K562 (cell line): ENCODE measurements at regions not wholly inside any gene's neighbourhood (a gene's known extent, or its start where the extent isn't known, plus 50 kb on each side); places are given as distances from the start of the nearest gene placed in this dataset.

ENCODE experiments used
- ATAC-seq: fragments of 200-7000 bp; cut with Tn5 transposase; 3 replicates; pipeline ENCODE4 v1.9.1; 2020; ENCODE audit warnings: moderate library complexity
- BruUV-seq: library from RNA; stranded (reverse); fragments of 400-500 nt; replicated peaks from 2 replicates; lab custom pipeline; 2021; lab: Mats Ljungman, UMichigan
- CTCF ChIA-PET: fragments of 300-600 bp; formaldehyde crosslinking; extraction: SDS; loops from one replicate; lab custom pipeline; 2021; ENCODE audit warnings: low intra/inter-chr PET ratio; lab: Yijun Ruan, JAX
- POLR2A ChIA-PET: fragments of 300-600, 350-650 bp; sonication (Branson Sonifier 250); formaldehyde crosslinking; extraction: SDS; loops from one replicate; lab custom pipeline; 2021; ENCODE audit warnings: antibody characterized with exemption, inconsistent platforms; lab: Yijun Ruan, JAX
- DNase-seq, 4 experiments: peaks; one replicate each; pipeline versions ENCODE4 v3.0.0 to v3.0.0-alpha.2; 2011 to 2018; ENCODE audit warnings: low spot score in 3 of 4, mixed read lengths in 3 of 4; ENCODE audit errors: extremely low read depth in 1 of 4
- FAIRE-seq: peaks from 2 replicates; lab custom pipeline; 2011; peaks lifted over from hg19 to GRCh38; lab: Jason Lieb, UNC
- H2AFZ ChIP-seq: 2 replicates; pipeline ENCODE4 v1.6.0; 2011; ENCODE audit warnings: low read depth, low read length, control low read depth, inconsistent platforms
- H3K27ac ChIP-seq: fragments of 200-600 bp; 3 replicates; pipeline ENCODE4 v1.8.0; 2011; ENCODE audit warnings: low read depth, mild to moderate bottlenecking, control low read depth, inconsistent platforms, low read length, moderate library complexity, mixed read lengths; ENCODE audit errors: extremely low read depth
- H3K27me3 ChIP-seq, 2 experiments: fragments of 300-600 bp in 1 of 2; 2 replicates in 1 of 2; 3 replicates in 1 of 2; pipeline versions ENCODE4 v1.6.0 to v1.8.0; 2011; ENCODE audit warnings: inconsistent platforms in 2 of 2, low read length in 2 of 2, mild to moderate bottlenecking in 1 of 2, mixed read lengths in 1 of 2, moderate library complexity in 1 of 2; ENCODE audit not compliant: control insufficient read depth in 2 of 2, insufficient read depth in 2 of 2
- H3K36me3 ChIP-seq: fragments of 300-600 bp; 3 replicates; pipeline ENCODE4 v1.8.0; 2011; ENCODE audit warnings: mild to moderate bottlenecking, low read length, inconsistent platforms; ENCODE audit not compliant: control insufficient read depth, insufficient read depth
- H3K4me1 ChIP-seq, 2 experiments: fragments of 200-600 bp in 1 of 2; replicated peaks in 1 of 2; 2 replicates in 1 of 2; 3 replicates in 1 of 2; pipeline versions ENCODE4 v1.5.1 to v1.8.0; 2011; ENCODE audit warnings: inconsistent platforms in 2 of 2, low read length in 2 of 2, mild to moderate bottlenecking in 1 of 2, mixed read lengths in 1 of 2, moderate library complexity in 1 of 2; ENCODE audit not compliant: control insufficient read depth in 2 of 2, insufficient read depth in 2 of 2
- H3K4me2 ChIP-seq: 2 replicates; pipeline ENCODE4 v1.6.1; 2011; ENCODE audit warnings: low read length, control low read depth, inconsistent platforms, mixed read lengths; ENCODE audit not compliant: insufficient read depth
- H3K4me3 ChIP-seq: fragments of 200-600 bp; sonication (generic), shearing (Covaris generic); 2 replicates; pipeline ENCODE4 v1.5.1; 2016; ENCODE audit warnings: control low read depth, inconsistent platforms
- H3K79me2 ChIP-seq: fragments of 200-600 bp; 3 replicates; pipeline ENCODE4 v1.8.0; 2011; ENCODE audit warnings: low read length, inconsistent platforms; ENCODE audit not compliant: control insufficient read depth, insufficient read depth
- H3K9ac ChIP-seq, 2 experiments: 2 replicates each; pipeline versions ENCODE4 v1.6.0 to v1.6.1; 2011; ENCODE audit warnings: low read depth in 2 of 2, low read length in 2 of 2, control low read depth in 1 of 2, inconsistent platforms in 1 of 2, mild to moderate bottlenecking in 1 of 2, mixed read lengths in 1 of 2; ENCODE audit not compliant: insufficient read depth in 1 of 2
- H3K9me1 ChIP-seq: one replicate; pipeline ENCODE4 v1.6.0; 2011; ENCODE audit warnings: inconsistent platforms, mild to moderate bottlenecking, low read length, moderate library complexity; ENCODE audit not compliant: control insufficient read depth, insufficient read depth
- H3K9me3 ChIP-seq: replicated peaks from 2 replicates; pipeline ENCODE4 v1.5.1; 2011; ENCODE audit warnings: low read depth, low read length, inconsistent platforms; ENCODE audit not compliant: control insufficient read depth, insufficient read depth
- H4K20me1 ChIP-seq: replicated peaks from 2 replicates; pipeline ENCODE4 v1.6.1; 2011; ENCODE audit warnings: low read length, inconsistent platforms, mixed read lengths; ENCODE audit not compliant: control insufficient read depth, insufficient read depth
- ARNT ChIP-seq, 2 experiments: fragments of 450-650 bp; IDR thresholded peaks; 2 replicates each; pipeline ENCODE4 v1.6.1; 2016; ENCODE audit warnings: mild to moderate bottlenecking in 1 of 2
- ELF4 ChIP-seq: fragments of 450-650 bp; formaldehyde crosslinking; IDR thresholded peaks from 2 replicates; pipeline ENCODE4 v1.4.0; 2022; ENCODE audit warnings: missing genetic modification characterization
- L3MBTL2 ChIP-seq: fragments of 450-650 bp; IDR thresholded peaks from 2 replicates; pipeline ENCODE4 v1.6.1; 2016; ENCODE audit warnings: mild to moderate bottlenecking, moderate library complexity
- PHF20 ChIP-seq: fragments of 450-650 bp; IDR thresholded peaks from 2 replicates; pipeline ENCODE4 v1.6.1; 2018; ENCODE audit not compliant: partially characterized antibody
- RBBP5 ChIP-seq: fragments of 200-600 bp; sonication (generic); IDR thresholded peaks from 2 replicates; pipeline ENCODE4 v1.6.1; 2012; ENCODE audit warnings: borderline replicate concordance, mild to moderate bottlenecking, low read length, control low read depth, inconsistent platforms; ENCODE audit not compliant: insufficient read depth, poor library complexity, severe bottlenecking
- SMARCC2 ChIP-seq: fragments of 450-650 bp; IDR thresholded peaks from 2 replicates; pipeline ENCODE4 v1.6.1; 2017; ENCODE audit warnings: antibody characterized with exemption, moderate library complexity, mild to moderate bottlenecking, low read depth
- ZFP1 ChIP-seq: fragments of 450-650 bp; formaldehyde crosslinking; IDR thresholded peaks from 2 replicates; pipeline ENCODE4 v1.4.0; 2020; ENCODE audit warnings: mild to moderate bottlenecking, mixed read lengths
- in situ Hi-C: fragments of 300-500 bp; cut with MboI; formaldehyde crosslinking; loops from 4 replicates; pipeline ENCODE4 v1.15.0; 2018; ENCODE audit warnings: inconsistent platforms, mixed read lengths
- intact Hi-C: fragments of 100-400 bp; cut with micrococcal nuclease; formaldehyde crosslinking; loops from 2 replicates; pipeline ENCODE4 v1.14.2; 2022
- TF ChIP-seq, protein P1 (sequence below): fragments of 450-650 bp; IDR thresholded peaks from 2 replicates; pipeline ENCODE4 v1.6.1; 2016; ENCODE audit warnings: antibody characterized with exemption
- TF ChIP-seq, protein P2 (sequence below): fragments of 250-450 bp; sonication (Bioruptor Pico); IDR thresholded peaks from 2 replicates; pipeline ENCODE4 v1.4.0; 2020; ENCODE audit warnings: mild to moderate bottlenecking, moderate library complexity
- TF ChIP-seq, protein P3 (sequence below): sonication (generic); formaldehyde crosslinking; IDR thresholded peaks from 2 replicates; pipeline ENCODE4 v1.8.0; 2022; ENCODE audit warnings: mild to moderate bottlenecking, missing genetic modification reagents

DNA sequence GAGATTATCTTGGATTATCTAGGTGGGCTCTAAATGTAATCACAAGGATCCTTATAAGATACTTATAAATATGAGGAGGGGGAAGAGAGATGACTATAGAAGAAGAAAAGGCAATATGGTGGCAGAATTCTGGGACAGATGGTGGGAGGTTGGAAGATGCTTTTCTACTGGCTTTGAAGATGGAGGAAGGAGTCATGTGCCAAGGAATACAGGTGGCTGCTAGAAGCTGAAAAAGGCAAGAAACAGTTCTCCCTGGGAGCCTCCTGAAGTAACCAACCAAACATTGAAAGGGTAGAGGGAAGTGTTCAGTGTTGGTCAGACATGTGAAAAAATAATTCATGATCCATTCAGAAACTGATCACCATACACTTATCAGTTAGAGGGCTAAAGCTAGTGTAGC, 213.3 kb downstream of the WDR11 start:
- no peaks in the 10 kb centered on the region for H3K79me2 ChIP-seq
- H3K27ac ChIP-seq = no peak overlapping the region
- no peaks in the 10 kb centered on the region for H3K9me3 ChIP-seq
- intact Hi-C loops (no loop called here), in situ Hi-C loops (no loop called here)
- TF ChIP-seq ZFP1 (CRISPR knock-in tag) = no peak
- no peak for TF ChIP-seq SMARCC2
- no peak for TF ChIP-seq PHF20
- TF ChIP-seq, protein P1, sequence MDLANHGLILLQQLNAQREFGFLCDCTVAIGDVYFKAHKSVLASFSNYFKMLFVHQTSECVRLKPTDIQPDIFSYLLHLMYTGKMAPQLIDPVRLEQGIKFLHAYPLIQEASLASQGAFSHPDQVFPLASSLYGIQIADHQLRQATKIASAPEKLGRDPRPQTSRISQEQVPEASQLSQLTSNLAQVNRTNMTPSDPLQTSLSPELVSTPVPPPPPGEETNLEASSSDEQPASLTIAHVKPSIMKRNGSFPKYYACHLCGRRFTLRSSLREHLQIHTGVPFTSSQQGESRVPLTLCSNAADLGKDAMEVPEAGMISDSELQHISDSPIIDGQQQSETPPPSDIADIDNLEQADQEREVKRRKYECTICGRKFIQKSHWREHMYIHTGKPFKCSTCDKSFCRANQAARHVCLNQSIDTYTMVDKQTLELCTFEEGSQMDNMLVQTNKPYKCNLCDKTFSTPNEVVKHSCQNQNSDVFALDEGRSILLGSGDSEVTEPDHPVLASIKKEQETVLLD = no peak
- TF ChIP-seq, protein P2, sequence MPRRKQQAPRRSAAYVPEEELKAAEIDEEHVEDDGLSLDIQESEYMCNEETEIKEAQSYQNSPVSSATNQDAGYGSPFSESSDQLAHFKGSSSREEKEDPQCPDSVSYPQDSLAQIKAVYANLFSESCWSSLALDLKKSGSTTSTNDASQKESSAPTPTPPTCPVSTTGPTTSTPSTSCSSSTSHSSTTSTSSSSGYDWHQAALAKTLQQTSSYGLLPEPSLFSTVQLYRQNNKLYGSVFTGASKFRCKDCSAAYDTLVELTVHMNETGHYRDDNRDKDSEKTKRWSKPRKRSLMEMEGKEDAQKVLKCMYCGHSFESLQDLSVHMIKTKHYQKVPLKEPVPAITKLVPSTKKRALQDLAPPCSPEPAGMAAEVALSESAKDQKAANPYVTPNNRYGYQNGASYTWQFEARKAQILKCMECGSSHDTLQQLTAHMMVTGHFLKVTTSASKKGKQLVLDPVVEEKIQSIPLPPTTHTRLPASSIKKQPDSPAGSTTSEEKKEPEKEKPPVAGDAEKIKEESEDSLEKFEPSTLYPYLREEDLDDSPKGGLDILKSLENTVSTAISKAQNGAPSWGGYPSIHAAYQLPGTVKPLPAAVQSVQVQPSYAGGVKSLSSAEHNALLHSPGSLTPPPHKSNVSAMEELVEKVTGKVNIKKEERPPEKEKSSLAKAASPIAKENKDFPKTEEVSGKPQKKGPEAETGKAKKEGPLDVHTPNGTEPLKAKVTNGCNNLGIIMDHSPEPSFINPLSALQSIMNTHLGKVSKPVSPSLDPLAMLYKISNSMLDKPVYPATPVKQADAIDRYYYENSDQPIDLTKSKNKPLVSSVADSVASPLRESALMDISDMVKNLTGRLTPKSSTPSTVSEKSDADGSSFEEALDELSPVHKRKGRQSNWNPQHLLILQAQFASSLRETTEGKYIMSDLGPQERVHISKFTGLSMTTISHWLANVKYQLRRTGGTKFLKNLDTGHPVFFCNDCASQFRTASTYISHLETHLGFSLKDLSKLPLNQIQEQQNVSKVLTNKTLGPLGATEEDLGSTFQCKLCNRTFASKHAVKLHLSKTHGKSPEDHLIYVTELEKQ (CRISPR knock-in tag) = no peak
- no peak for TF ChIP-seq L3MBTL2
- no peak for TF ChIP-seq ARNT (IDR thresholded peaks at IDR 0.05)
- no peak for TF ChIP-seq ELF4 (CRISPR knock-in tag)
- TF ChIP-seq, protein P3, sequence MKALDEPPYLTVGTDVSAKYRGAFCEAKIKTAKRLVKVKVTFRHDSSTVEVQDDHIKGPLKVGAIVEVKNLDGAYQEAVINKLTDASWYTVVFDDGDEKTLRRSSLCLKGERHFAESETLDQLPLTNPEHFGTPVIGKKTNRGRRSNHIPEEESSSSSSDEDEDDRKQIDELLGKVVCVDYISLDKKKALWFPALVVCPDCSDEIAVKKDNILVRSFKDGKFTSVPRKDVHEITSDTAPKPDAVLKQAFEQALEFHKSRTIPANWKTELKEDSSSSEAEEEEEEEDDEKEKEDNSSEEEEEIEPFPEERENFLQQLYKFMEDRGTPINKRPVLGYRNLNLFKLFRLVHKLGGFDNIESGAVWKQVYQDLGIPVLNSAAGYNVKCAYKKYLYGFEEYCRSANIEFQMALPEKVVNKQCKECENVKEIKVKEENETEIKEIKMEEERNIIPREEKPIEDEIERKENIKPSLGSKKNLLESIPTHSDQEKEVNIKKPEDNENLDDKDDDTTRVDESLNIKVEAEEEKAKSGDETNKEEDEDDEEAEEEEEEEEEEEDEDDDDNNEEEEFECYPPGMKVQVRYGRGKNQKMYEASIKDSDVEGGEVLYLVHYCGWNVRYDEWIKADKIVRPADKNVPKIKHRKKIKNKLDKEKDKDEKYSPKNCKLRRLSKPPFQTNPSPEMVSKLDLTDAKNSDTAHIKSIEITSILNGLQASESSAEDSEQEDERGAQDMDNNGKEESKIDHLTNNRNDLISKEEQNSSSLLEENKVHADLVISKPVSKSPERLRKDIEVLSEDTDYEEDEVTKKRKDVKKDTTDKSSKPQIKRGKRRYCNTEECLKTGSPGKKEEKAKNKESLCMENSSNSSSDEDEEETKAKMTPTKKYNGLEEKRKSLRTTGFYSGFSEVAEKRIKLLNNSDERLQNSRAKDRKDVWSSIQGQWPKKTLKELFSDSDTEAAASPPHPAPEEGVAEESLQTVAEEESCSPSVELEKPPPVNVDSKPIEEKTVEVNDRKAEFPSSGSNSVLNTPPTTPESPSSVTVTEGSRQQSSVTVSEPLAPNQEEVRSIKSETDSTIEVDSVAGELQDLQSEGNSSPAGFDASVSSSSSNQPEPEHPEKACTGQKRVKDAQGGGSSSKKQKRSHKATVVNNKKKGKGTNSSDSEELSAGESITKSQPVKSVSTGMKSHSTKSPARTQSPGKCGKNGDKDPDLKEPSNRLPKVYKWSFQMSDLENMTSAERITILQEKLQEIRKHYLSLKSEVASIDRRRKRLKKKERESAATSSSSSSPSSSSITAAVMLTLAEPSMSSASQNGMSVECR (CRISPR knock-in tag) = no peak
- no peak for TF ChIP-seq RBBP5
- TF ChIP-seq, all 486 proteins: peak for 0
- H3K4me1 ChIP-seq = no peaks in the 10 kb centered on the region
- ATAC-seq (no peak), FAIRE-seq (no peak), DNase-seq (no peak)
- H3K36me3 ChIP-seq = no peaks in the 10 kb centered on the region
- no peak overlapping the region for H2AFZ ChIP-seq
- H4K20me1 ChIP-seq = no peaks in the 10 kb centered on the region
- ChIA-PET POLR2A (no interaction called here), CTCF (no interaction called here)
- H3K9ac ChIP-seq = no peak overlapping the region
- no peak overlapping the region for H3K4me2 ChIP-seq
- no TSS peak for BruUV-seq
- no peak overlapping the region for H3K4me3 ChIP-seq
- no peaks in the 10 kb centered on the region for H3K9me1 ChIP-seq
- H3K27me3 ChIP-seq = no peaks in the 10 kb centered on the region; a peak in 1 of 5 replicates
